ENCODE measurements at regions not wholly inside any gene's neighbourhood (a gene's known extent, or its start where the extent isn't known, plus 50 kb on each side); places are given as distances from the start of the nearest gene placed in this dataset.

- TF ChIP-seq CTCF (conservative IDR thresholded peaks at IDR 0.05) (no peak; the same call in 1 of the 2 replicates), EZH2 (IDR thresholded peaks at IDR 0.05; ENCODE audit: low read depth) (no peak)
Measured at GRCh38 chr5:179495906-179496455, 54.4 kb upstream of the RUFY1 start.
